SK-N-SH (cell line): ENCODE measurements at regions not wholly inside any gene's neighbourhood (a gene's known extent, or its start where the extent isn't known, plus 50 kb on each side); places are given as distances from the start of the nearest gene placed in this dataset.

Experiments
- CTCF ChIA-PET: fragments of 300-600, 350-600 bp; formaldehyde crosslinking; extraction: SDS; loops from one replicate; lab custom pipeline; 2021; lab: Yijun Ruan, JAX
- POLR2A ChIA-PET: fragments of 350-600 bp; sonication (Branson Sonifier 250); formaldehyde crosslinking; extraction: SDS; loops from one replicate; lab custom pipeline; 2020; ENCODE audit warnings: antibody characterized with exemption, inconsistent platforms; lab: Yijun Ruan, JAX
- DNase-seq: peaks from one replicate; pipeline ENCODE4 v3.0.0; 2012
- H2AFZ ChIP-seq: fragments of 200-600 bp; sonication (generic); 2 replicates; pipeline ENCODE4 v1.8.1; 2016; ENCODE audit warnings: antibody characterized with exemption, mild to moderate bottlenecking, low read depth
- H3F3A ChIP-seq: fragments of 200-600 bp; sonication (generic); replicated peaks from 2 replicates; pipeline ENCODE3; 2016; ENCODE audit warnings: antibody characterized with exemption, mild to moderate bottlenecking; ENCODE audit not compliant: insufficient read depth
- H3K27ac ChIP-seq, 2 experiments: fragments of 200-500 bp in 1 of 2; fragments of 200-600 bp in 1 of 2; sonication (Bioruptor generic) in 1 of 2; sonication (generic), shearing (Covaris generic) in 1 of 2; 2 replicates each; pipeline versions ENCODE4 v1.5.1 to v1.6.1; 2014 to 2016; ENCODE audit warnings: low read depth in 2 of 2, inconsistent platforms in 1 of 2, low read length in 1 of 2, mild to moderate bottlenecking in 1 of 2, mixed read lengths in 1 of 2
- H3K27me3 ChIP-seq: fragments of 200-600 bp; sonication (generic), shearing (Covaris generic); 2 replicates; pipeline ENCODE4 v1.6.1; 2016; ENCODE audit warnings: mixed run types; ENCODE audit not compliant: insufficient read depth
- H3K36me3 ChIP-seq, 2 experiments: fragments of 200-500 bp in 1 of 2; fragments of 200-600 bp in 1 of 2; sonication (Bioruptor generic) in 1 of 2; sonication (generic) in 1 of 2; replicated peaks in 1 of 2; 2 replicates each; pipeline versions ENCODE3 to v1.5.1; 2014 to 2016; ENCODE audit warnings: low read length in 1 of 2, mild to moderate bottlenecking in 1 of 2; ENCODE audit not compliant: insufficient read depth in 2 of 2, control insufficient read depth in 1 of 2
- H3K4me1 ChIP-seq, 2 experiments: fragments of 200-500 bp in 1 of 2; fragments of 200-600 bp in 1 of 2; sonication (Bioruptor generic) in 1 of 2; sonication (generic), shearing (Covaris generic) in 1 of 2; 2 replicates each; pipeline versions ENCODE4 v1.5.1 to v1.6.1; 2014 to 2016; ENCODE audit warnings: low read depth in 1 of 2, low read length in 1 of 2, mixed run types in 1 of 2; ENCODE audit not compliant: insufficient read depth in 2 of 2, control insufficient read depth in 1 of 2
- H3K4me2 ChIP-seq: fragments of 200-600 bp; sonication (generic), shearing (Covaris generic); 2 replicates; pipeline ENCODE4 v1.6.1; 2017; ENCODE audit warnings: mixed run types
- H3K4me3 ChIP-seq, 2 experiments: fragments of 200-500 bp in 1 of 2; fragments of 200-600 bp in 1 of 2; sonication (Bioruptor generic) in 1 of 2; sonication (generic), shearing (Covaris generic) in 1 of 2; 2 replicates each; pipeline versions ENCODE4 v1.5.1 to v1.8.1; 2014 to 2016; ENCODE audit warnings: low read depth in 2 of 2, inconsistent platforms in 1 of 2, low read length in 1 of 2, mild to moderate bottlenecking in 1 of 2, mixed read lengths in 1 of 2, moderate library complexity in 1 of 2
- H3K79me2 ChIP-seq: fragments of 200-600 bp; sonication (generic); 2 replicates; pipeline ENCODE4 v1.8.1; 2017; ENCODE audit warnings: mild to moderate bottlenecking; ENCODE audit not compliant: insufficient read depth
- H3K9ac ChIP-seq: fragments of 200-600 bp; sonication (generic); 2 replicates; pipeline ENCODE4 v1.6.1; 2017; ENCODE audit warnings: mixed run types
- H3K9me2 ChIP-seq: fragments of 200-600 bp; sonication (generic); 2 replicates; pipeline ENCODE4 v1.6.1; 2017; ENCODE audit warnings: mixed run types
- H3K9me3 ChIP-seq: fragments of 200-600 bp; sonication (generic); 2 replicates; pipeline ENCODE4 v1.6.1; 2017; ENCODE audit warnings: mixed run types, mild to moderate bottlenecking, moderate library complexity
- H4K20me1 ChIP-seq: fragments of 200-600 bp; sonication (generic); 2 replicates; pipeline ENCODE4 v1.6.1; 2017; ENCODE audit warnings: mild to moderate bottlenecking, mixed run types; ENCODE audit not compliant: insufficient read depth
- EP300 ChIP-seq, 2 experiments: IDR thresholded peaks; 2 replicates each; pipeline versions ENCODE4 v1.4.0 to v1.6.1; 2012; ENCODE audit warnings: borderline replicate concordance in 1 of 2, low read depth in 1 of 2, low read length in 1 of 2
- IRF3 ChIP-seq: fragments of 150-350 bp; IDR thresholded peaks from 2 replicates; pipeline ENCODE4 v1.6.1; 2016; ENCODE audit warnings: mild to moderate bottlenecking, low read depth, low read length
- JUND ChIP-seq: IDR thresholded peaks from 2 replicates; pipeline ENCODE4 v1.4.0; 2012
- NRF1 ChIP-seq: IDR thresholded peaks from 2 replicates; pipeline ENCODE4 v1.6.1; 2012; ENCODE audit warnings: low read depth, mild to moderate bottlenecking, low read length
- POLR2AphosphoS5 ChIP-seq: IDR thresholded peaks from 2 replicates; pipeline ENCODE4 v1.6.1; 2012; ENCODE audit warnings: low read depth, low read length
- RCOR1 ChIP-seq: fragments of 150-350 bp; IDR thresholded peaks from 2 replicates; pipeline ENCODE4 v1.6.1; 2017; ENCODE audit warnings: antibody characterized with exemption, low read length
- REST ChIP-seq: IDR thresholded peaks from 2 replicates; pipeline ENCODE4 v1.6.1; 2012; ENCODE audit warnings: mild to moderate bottlenecking, low read depth, low read length, moderate library complexity
- TAF1 ChIP-seq: IDR thresholded peaks from 2 replicates; pipeline ENCODE4 v1.6.1; 2012; ENCODE audit warnings: low read depth, mild to moderate bottlenecking, low read length, moderate library complexity, borderline replicate concordance
- TCF12 ChIP-seq: IDR thresholded peaks from 2 replicates; pipeline ENCODE4 v1.4.0; 2012
- YY1 ChIP-seq: IDR thresholded peaks from 2 replicates; pipeline ENCODE4 v1.4.0; 2012; ENCODE audit warnings: low read depth, mild to moderate bottlenecking
- WGBS: methylation state at CpG from one replicate; pipeline ENCODE4 v1.1.6; 2017; ENCODE audit warnings: low lambda C conversion rate; 5-methylcytosine and 5-hydroxymethylcytosine counted together

- WGBS = 71% methylated on average over 1 of the region's 1 CpG
- Histone ChIP-seq H3K36me3 (no peaks in the 10 kb centered on the region), H3K4me3 (no peak overlapping the region), H2AFZ (no peak overlapping the region), H3K27me3 (peaks cover 15% of the 10 kb centered on the region; the same call in 1 of the 2 replicates), H3K4me1 (no peaks in the 10 kb centered on the region), H3K27ac (no peak overlapping the region), H3K9me2 (no peaks in the 10 kb centered on the region), H3K9ac (no peak overlapping the region), H3K4me2 (no peak overlapping the region), H4K20me1 (no peaks in the 10 kb centered on the region), H3K79me2 (no peaks in the 10 kb centered on the region), H3F3A (no peaks in the 10 kb centered on the region), H3K9me3 (no peaks in the 10 kb centered on the region)
- no peak for TF ChIP-seq EP300 (IDR thresholded peaks at IDR 0.05; ENCODE audit: borderline replicate concordance in 1 of 2, low read depth in 1 of 2, low read length in 1 of 2)
- no peak for DNase-seq
- ChIA-PET POLR2A (no interaction called here), CTCF (interaction anchor here (0.9 to 2.0 kb wide), 6 partner anchors 9 to 262 kb away, joined by 3 to 9 read pairs (median 6); partner anchors contain the start of gene FOXD2)
These were observed 258.5 kb downstream of the FOXD2 start for GRCh38 chr1:47696404-47696736.

GRCh38 chr1:47696737-47697441 is 259.0 kb downstream of the FOXD2 start:
- Histone ChIP-seq H4K20me1 (no peaks in the 10 kb centered on the region), H3K27me3 (peaks cover 15% of the 10 kb centered on the region; the same call in 1 of the 2 replicates), H3K79me2 (no peaks in the 10 kb centered on the region), H3K4me3 (no peak overlapping the region), H3K36me3 (no peaks in the 10 kb centered on the region), H3K9ac (no peak overlapping the region), H2AFZ (no peak overlapping the region), H3K4me2 (no peak overlapping the region), H3K27ac (no peak overlapping the region), H3F3A (no peaks in the 10 kb centered on the region), H3K4me1 (no peaks in the 10 kb centered on the region), H3K9me2 (no peaks in the 10 kb centered on the region), H3K9me3 (no peaks in the 10 kb centered on the region)
- WGBS = 61% methylated on average over 6 of the region's 6 CpGs
- ChIA-PET POLR2A (no interaction called here), CTCF (interaction anchor here (1.0 to 3.2 kb wide), 6 partner anchors 13 to 262 kb away, joined by 3 to 11 read pairs (median 6); no protein-coding TSS in a partner anchor)
- no peak for DNase-seq
- TF ChIP-seq TAF1 (no peak), POLR2AphosphoS5 (no peak), NRF1 (no peak)

GRCh38 chr1:47697616-47698335 is 259.9 kb downstream of the FOXD2 start:
- H3K79me2 ChIP-seq = no peaks in the 10 kb centered on the region
- 55% methylated on average over 7 of the region's 7 CpGs for WGBS
- no peaks in the 10 kb centered on the region for H4K20me1 ChIP-seq
- H3K9ac ChIP-seq = no peak overlapping the region
- H3K27ac ChIP-seq = no peak overlapping the region
- no peaks in the 10 kb centered on the region for H3K4me1 ChIP-seq
- H3K9me3 ChIP-seq = no peaks in the 10 kb centered on the region
- CTCF ChIA-PET = interaction anchor here (1.0 to 37.6 kb wide), 7 partner anchors 9 to 273 kb away, joined by 3 to 1422 read pairs (median 6); partner anchors contain the start of genes FOXD2 and FOXE3
- H3K36me3 ChIP-seq = no peaks in the 10 kb centered on the region
- H3K9me2 ChIP-seq = no peaks in the 10 kb centered on the region
- no peak for TF ChIP-seq REST
- no peak for TF ChIP-seq IRF3
- no peak for TF ChIP-seq YY1
- no peak for TF ChIP-seq TCF12
- TF ChIP-seq JUND = no peak
- no peak for TF ChIP-seq RCOR1
- no peak for TF ChIP-seq TAF1
- H2AFZ ChIP-seq = no peak overlapping the region
- peaks cover 8% of the 10 kb centered on the region; the same call in 1 of the 2 replicates for H3K27me3 ChIP-seq
- H3K4me3 ChIP-seq = no peak overlapping the region
- H3F3A ChIP-seq = no peaks in the 10 kb centered on the region
- H3K4me2 ChIP-seq = no peak overlapping the region
- POLR2A ChIA-PET = interaction anchor here (0.5 kb wide), 1 partner anchor 256 kb away, joined by 3 read pairs; no protein-coding TSS in a partner anchor
- DNase-seq = no peak
